ENCODE measurements at regions not wholly inside any gene's neighbourhood (a gene's known extent, or its start where the extent isn't known, plus 50 kb on each side); places are given as distances from the start of the nearest gene placed in this dataset.

DNA sequence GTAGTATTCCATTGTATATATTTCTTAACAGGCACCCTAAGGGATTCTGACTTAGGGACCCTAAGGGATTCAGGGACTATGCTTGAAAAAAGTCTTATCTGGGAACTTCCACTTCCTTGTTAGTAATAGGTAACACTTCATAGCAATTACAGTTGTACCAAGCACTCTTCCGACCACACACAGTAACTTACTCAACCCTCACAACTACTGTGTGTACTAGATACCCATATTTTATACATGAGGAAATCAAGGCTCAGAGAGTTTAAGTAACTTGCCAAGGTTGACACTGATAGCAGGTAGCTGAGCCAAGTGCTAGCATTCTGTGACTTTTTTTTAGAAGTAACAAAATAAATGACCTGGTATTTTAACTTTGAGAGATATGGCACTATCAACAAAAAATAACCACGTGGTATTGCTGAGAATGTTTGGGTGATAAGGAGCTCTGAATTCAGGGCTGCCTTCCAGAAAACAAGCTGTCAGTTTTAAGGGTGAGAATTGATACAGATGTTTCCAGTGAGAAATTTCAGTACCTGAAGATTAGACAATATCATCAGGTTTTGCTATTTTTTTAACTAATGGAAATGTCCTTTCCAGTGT lies 210.3 kb upstream of the SUCLG2 start:
- no peak for DNase-seq

GRCh38 chr3:67863869-67864268 lies 209.5 kb upstream of the SUCLG2 start:
- peak in 1 of 4 experiments; percentile 1 for DNase-seq

DNA sequence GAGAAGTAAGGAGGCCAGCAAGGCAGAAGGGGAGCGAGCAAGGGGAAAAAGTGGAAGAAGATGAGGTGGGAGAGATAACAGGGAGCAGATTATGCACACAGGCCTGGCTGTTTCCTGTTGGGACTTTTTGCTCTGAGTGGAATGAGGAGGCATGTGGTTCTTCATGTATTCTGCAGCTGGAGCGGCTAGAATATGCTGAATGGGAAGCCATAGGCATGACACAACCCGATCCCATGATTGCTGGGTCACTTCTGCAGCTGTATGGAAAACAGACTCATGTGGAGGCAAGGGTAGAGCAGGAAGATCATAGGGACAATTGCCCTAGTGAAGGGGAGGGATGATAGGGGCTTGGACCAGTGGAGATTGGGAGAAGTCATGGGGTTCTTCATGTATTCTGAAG lies 206.0 kb upstream of the SUCLG2 start:
- DNase-seq, result no peak

GRCh38 chr3:67858492-67858891 lies 204.1 kb upstream of the SUCLG2 start:
- DNase-seq, result peak in 3 of 4 experiments; percentile 7 to 17 (median 8)

GRCh38 chr3:67856718-67857117 lies 202.3 kb upstream of the SUCLG2 start:
- no peak for DNase-seq

GRCh38 chr3:67854663-67855062 lies 200.3 kb upstream of the SUCLG2 start:
- DNase-seq, result no peak

DNA sequence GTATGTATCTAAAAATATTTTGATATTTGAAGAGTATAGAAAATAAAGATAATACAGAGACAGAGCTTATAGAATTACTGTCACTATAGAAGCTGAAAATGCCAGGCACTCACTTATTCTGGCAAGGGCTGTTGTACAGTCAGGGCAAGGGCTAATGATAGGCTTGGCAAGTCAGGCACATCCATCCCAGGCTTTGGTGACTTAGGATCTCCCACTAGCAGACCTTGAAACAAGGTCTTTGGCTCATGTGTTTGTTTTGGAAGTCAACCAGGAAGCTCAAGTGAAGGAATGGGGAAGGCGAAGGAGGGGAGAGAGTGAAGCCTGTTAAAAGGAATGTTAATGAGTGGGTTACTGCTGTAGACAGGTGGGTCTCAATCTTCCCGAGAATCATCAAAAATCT lies 199.1 kb upstream of the SUCLG2 start:
- no peak for DNase-seq

- DNase-seq, result no peak
These were observed 193.9 kb upstream of the SUCLG2 start for GRCh38 chr3:67848299-67848698.

DNA sequence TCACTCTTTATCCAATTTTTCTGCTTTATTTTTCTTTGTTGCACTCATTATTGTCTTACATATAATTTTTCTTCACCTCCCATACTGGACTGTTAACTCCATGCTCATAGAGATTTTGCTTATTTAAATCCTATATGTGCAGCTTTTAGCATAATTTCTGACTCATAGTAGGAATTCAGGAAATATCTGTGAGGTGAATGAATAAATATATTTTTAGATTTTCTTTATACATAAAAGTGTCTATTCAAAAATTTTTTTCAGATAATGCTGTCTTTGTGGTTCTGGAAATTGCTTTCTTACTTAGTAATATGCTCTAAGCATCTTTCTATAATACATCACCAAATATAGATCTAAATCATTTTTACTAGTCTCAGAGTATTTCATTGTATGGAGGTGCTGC lies 191.8 kb upstream of the SUCLG2 start:
- no peak for DNase-seq

GRCh38 chr3:67832817-67833216 lies 178.4 kb upstream of the SUCLG2 start:
- no peak for DNase-seq

GRCh38 chr3:67831262-67831661 lies 176.8 kb upstream of the SUCLG2 start:
- no peak for DNase-seq

- DNase-seq, result no peak
These were observed 174.1 kb upstream of the SUCLG2 start for GRCh38 chr3:67828486-67829010.

GRCh38 chr3:67821135-67821534 lies 166.7 kb upstream of the SUCLG2 start:
- no peak for DNase-seq

DNA sequence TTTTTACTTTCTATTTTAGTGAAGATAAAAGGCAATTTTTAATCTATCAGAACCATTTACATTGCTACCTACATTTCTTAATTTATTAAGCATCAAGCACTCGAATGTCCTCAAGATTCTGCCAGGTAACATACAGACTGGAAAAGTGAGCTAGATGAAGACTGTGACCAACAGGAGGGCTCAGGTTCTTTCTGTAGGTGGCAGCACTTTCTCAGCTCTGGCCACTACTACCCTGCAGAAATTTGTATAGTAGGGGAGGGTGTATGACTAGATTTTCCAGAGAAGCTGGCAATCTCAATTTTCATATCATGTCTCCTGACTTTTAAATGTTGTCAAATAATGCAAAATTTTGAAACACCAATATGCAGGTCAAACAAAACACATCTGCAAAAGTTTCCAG lies 165.0 kb upstream of the SUCLG2 start:
- DNase-seq, result no peak

DNA sequence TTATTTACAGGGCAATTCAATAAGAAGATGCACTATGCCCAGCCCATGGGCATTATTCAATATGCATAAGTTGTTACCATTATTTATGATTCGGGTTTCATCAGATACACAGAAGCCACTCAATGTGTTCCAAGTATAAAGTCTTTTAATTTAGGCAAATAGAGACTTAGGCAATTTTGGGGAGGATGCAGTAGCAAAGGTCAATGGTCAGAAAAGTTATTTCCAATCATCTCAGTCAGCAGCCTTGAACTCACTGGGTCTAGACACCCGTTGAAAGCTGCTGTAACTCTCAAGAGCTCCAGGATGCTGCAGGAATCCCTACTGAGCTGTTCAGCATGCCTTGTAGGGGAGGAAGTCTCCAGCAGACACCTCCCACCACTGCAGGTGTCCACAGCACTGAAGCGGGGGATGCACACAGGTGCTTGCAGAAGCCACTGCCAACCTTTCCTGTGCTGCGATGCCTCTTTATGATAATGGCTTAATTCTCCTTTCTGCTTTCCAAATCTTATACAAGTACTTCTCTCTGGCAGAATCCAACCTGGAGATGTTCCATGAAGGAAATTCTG lies 155.0 kb upstream of the SUCLG2 start:
- no peak for DNase-seq

GRCh38 chr3:67808906-67809305 lies 154.5 kb upstream of the SUCLG2 start:
- no peak for DNase-seq

- no peak for DNase-seq
These were observed 150.2 kb upstream of the SUCLG2 start for GRCh38 chr3:67804578-67804977.

DNA sequence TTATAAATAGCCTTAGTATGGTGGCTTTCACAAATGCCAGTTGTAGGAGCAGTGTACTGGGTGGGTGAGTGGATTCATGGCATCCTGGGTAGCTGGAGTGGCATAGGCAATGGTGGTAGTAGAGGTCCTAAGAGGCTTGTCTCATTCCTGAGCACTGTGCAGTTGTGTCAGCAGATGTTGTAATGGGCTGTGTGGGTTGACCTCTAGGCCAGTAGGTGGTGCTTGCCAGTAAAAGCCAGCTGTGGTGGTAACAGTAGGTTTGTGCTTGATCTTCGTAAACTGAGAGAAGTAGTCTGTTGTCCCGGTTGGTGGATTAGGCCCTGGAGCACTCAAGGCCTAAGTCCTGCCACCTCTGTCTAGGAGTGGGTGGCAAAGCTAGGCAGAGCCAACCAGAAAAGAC lies 149.7 kb upstream of the SUCLG2 start:
- DNase-seq, result no peak

DNA sequence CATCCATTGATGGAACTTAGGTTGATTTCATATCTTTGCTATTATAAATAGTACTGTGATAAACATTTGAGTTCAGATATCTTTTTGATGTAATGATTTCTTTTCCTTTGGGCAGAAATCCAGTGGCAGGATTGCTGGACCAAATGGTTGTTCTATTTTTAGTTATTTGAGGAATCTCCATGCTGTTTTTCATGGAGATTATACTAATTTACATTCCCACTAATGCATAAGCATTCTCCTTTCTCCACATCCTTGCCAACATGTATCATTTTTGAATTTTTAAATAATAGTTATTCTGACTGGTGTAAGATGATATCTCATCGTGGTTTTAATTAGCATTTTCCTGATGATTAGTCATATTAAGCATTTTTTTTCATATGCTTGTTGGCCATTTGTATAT lies 144.0 kb upstream of the SUCLG2 start:
- DNase-seq, result no peak

DNA sequence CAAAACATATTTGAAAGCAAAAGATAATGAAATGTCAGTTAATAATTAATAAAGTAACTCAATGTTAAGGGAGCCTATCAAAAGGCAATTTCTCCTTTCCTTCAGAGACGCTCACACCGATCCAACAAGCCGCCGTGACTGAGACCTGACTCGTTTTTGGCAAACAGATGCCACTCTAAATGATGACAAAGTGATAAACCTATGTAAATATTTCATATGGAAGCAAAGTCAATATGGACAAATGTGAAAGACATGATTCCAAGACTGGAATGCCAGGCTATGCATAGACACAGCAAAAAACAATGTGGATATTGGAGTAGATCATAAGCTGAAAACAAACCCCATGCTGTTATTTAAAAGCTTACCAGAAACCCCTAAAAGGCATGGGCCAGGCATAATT lies 137.2 kb upstream of the SUCLG2 start:
- no peak for DNase-seq

GRCh38 chr3:67790043-67790442 lies 135.6 kb upstream of the SUCLG2 start:
- peak; percentile 42 to 63 (median 56) for DNase-seq

GRCh38 chr3:67788396-67788795 lies 134.0 kb upstream of the SUCLG2 start:
- no peak for DNase-seq

- DNase-seq, result no peak
These were observed 129.2 kb upstream of the SUCLG2 start for GRCh38 chr3:67783281-67784250.

GRCh38 chr3:67781871-67782270 lies 127.5 kb upstream of the SUCLG2 start:
- DNase-seq, result no peak

All from suppressor macrophage (primary cell).